GM12878 (cell line): ENCODE measurements at regions not wholly inside any gene's neighbourhood (a gene's known extent, or its start where the extent isn't known, plus 50 kb on each side); places are given as distances from the start of the nearest gene placed in this dataset.

ENCODE experiments used
- ATAC-seq: fragments of 200-7000 bp; cut with Tn5 transposase; 3 replicates; pipeline ENCODE4 v1.9.1; 2020; ENCODE audit warnings: mild to moderate bottlenecking, moderate library complexity
- BruUV-seq: library from RNA; stranded (reverse); fragments of 400-500 nt; replicated peaks from 2 replicates; lab custom pipeline; 2021; lab: Mats Ljungman, UMichigan
- CTCF ChIA-PET: fragments of 300-600 bp; sonication (Branson Sonifier 250); formaldehyde crosslinking; extraction: SDS; loops from one replicate; lab custom pipeline; 2021; ENCODE audit warnings: inconsistent platforms; lab: Yijun Ruan, JAX
- POLR2A ChIA-PET: fragments of 350-600 bp; formaldehyde crosslinking; extraction: SDS; loops from one replicate; lab custom pipeline; 2021; ENCODE audit warnings: inconsistent platforms; lab: Charles Lee
- RAD21 ChIA-PET: fragments of 300-600 bp; sonication (Branson Sonifier 250); formaldehyde crosslinking; loops from one replicate; lab custom pipeline; 2023; ENCODE audit warnings: antibody characterized with exemption; ENCODE audit not compliant: unreplicated experiment; lab: Charles Lee
- SMC1A ChIA-PET: fragments of 300-600 bp; sonication (Branson Sonifier 250); formaldehyde crosslinking; loops from one replicate; lab custom pipeline; 2023; ENCODE audit not compliant: unreplicated experiment, uncharacterized antibody; lab: Charles Lee
- DNase-seq: peaks from one replicate; pipeline ENCODE4 v3.0.0-alpha.2; 2011; ENCODE audit warnings: low read depth, low spot score
- FAIRE-seq: peaks from 3 replicates; lab custom pipeline; 2011; peaks lifted over from hg19 to GRCh38; lab: Jason Lieb, UNC
- H2AFZ ChIP-seq: 2 replicates; pipeline ENCODE4 v1.6.0; 2011; ENCODE audit warnings: low read depth, low read length, control low read depth; ENCODE audit not compliant: control insufficient read depth
- H3K27ac ChIP-seq: 2 replicates; pipeline ENCODE4 v1.5.1; 2011; ENCODE audit warnings: control low read depth; ENCODE audit not compliant: control insufficient read depth, insufficient read depth
- H3K27me3 ChIP-seq, 2 experiments: replicated peaks in 1 of 2; 2 replicates each; pipeline versions ENCODE4 v1.6.0 to v1.6.1; 2011; ENCODE audit warnings: low read length in 1 of 2; ENCODE audit not compliant: control insufficient read depth in 2 of 2, insufficient read depth in 2 of 2
- H3K36me3 ChIP-seq, 2 experiments: 2 replicates each; pipeline ENCODE4 v1.5.1; 2011; ENCODE audit warnings: low read length in 1 of 2; ENCODE audit not compliant: control insufficient read depth in 2 of 2, insufficient read depth in 2 of 2
- H3K4me1 ChIP-seq: 2 replicates; pipeline ENCODE4 v1.6.1; 2011; ENCODE audit warnings: mild to moderate bottlenecking, low read length, moderate library complexity, mixed read lengths; ENCODE audit not compliant: control insufficient read depth, insufficient read depth
- H3K4me2 ChIP-seq: 2 replicates; pipeline ENCODE4 v1.6.0; 2011; ENCODE audit warnings: control low read depth; ENCODE audit not compliant: control insufficient read depth, insufficient read depth
- H3K4me3 ChIP-seq: fragments of 200-600 bp; sonication (generic); 2 replicates; pipeline ENCODE4 v1.5.1; 2016
- H3K79me2 ChIP-seq: 2 replicates; pipeline ENCODE4 v1.6.0; 2011; ENCODE audit warnings: low read length; ENCODE audit not compliant: control insufficient read depth, insufficient read depth
- H3K9ac ChIP-seq: 2 replicates; pipeline ENCODE4 v1.8.0; 2011; ENCODE audit warnings: low read length, control low read depth, mixed read lengths; ENCODE audit not compliant: control insufficient read depth, insufficient read depth
- H3K9me3 ChIP-seq: replicated peaks from 3 replicates; pipeline ENCODE4 v1.5.1; 2011; ENCODE audit warnings: mild to moderate bottlenecking, low read length; ENCODE audit not compliant: control insufficient read depth, insufficient read depth
- H4K20me1 ChIP-seq: 2 replicates; pipeline ENCODE4 v1.6.0; 2011; ENCODE audit not compliant: control insufficient read depth, insufficient read depth
- ETV6 ChIP-seq, 2 experiments: fragments of 450-650 bp in 1 of 2; IDR thresholded peaks in 1 of 2; conservative IDR thresholded peaks in 1 of 2; 2 replicates each; pipeline ENCODE4 v1.6.1; 2014; ENCODE audit warnings: antibody characterized with exemption in 1 of 2, borderline replicate concordance in 1 of 2, low read depth in 1 of 2, mild to moderate bottlenecking in 1 of 2, moderate library complexity in 1 of 2
- GABPA ChIP-seq: IDR thresholded peaks from 2 replicates; pipeline ENCODE4 v1.6.1; 2014; ENCODE audit warnings: antibody characterized with exemption, low read depth, mild to moderate bottlenecking, inconsistent platforms
- JUND ChIP-seq: IDR thresholded peaks from 2 replicates; pipeline ENCODE4 v1.6.1; 2012; ENCODE audit warnings: low read depth, mild to moderate bottlenecking, low read length, improper control_type of control experiment, moderate library complexity
- RELA ChIP-seq: fragments of 450-650 bp; IDR thresholded peaks from 2 replicates; pipeline ENCODE4 v1.8.0; 2014; ENCODE audit warnings: borderline replicate concordance; ENCODE audit not compliant: partially characterized antibody
- SIN3A ChIP-seq: IDR thresholded peaks from 2 replicates; pipeline ENCODE4 v1.6.1; 2012; ENCODE audit warnings: low read depth, low read length, improper control_type of control experiment
- SREBF2 ChIP-seq: IDR thresholded peaks from 2 replicates; pipeline ENCODE4 v1.6.1; 2012; ENCODE audit warnings: mild to moderate bottlenecking, low read length
- STAT3 ChIP-seq: IDR thresholded peaks from 2 replicates; pipeline ENCODE4 v1.6.1; 2011; ENCODE audit warnings: low read depth, low read length, improper control_type of control experiment
- WGBS: methylation state at CpG from one replicate; pipeline ENCODE4 v1.1.6; 2016; ENCODE audit warnings: low lambda C conversion rate; ENCODE audit not compliant: insufficient replicate concordance, insufficient coverage; ENCODE audit errors: missing lambda C conversion rate; 5-methylcytosine and 5-hydroxymethylcytosine counted together
- in situ Hi-C: fragments of 300-500 bp; cut with MboI; formaldehyde crosslinking; loops from 9 replicates; pipeline ENCODE4 v1.14.3; 2018; ENCODE audit warnings: mixed read lengths
- intact Hi-C: fragments of 100-400 bp; cut with micrococcal nuclease; formaldehyde crosslinking; loops from one replicate; pipeline ENCODE4 v1.14.2; 2022; ENCODE audit not compliant: unreplicated experiment
- TF ChIP-seq, protein P1 (sequence below): fragments of 450-650 bp; IDR thresholded peaks from 2 replicates; pipeline ENCODE4 v1.6.1; 2017; ENCODE audit warnings: mild to moderate bottlenecking, moderate library complexity
- TF ChIP-seq, protein P2 (sequence below): IDR thresholded peaks from 2 replicates; pipeline ENCODE4 v1.6.1; 2011; ENCODE audit warnings: borderline replicate concordance, low read depth, mild to moderate bottlenecking, moderate library complexity, low read length; ENCODE audit not compliant: insufficient read depth, poor library complexity, severe bottlenecking

DNA sequence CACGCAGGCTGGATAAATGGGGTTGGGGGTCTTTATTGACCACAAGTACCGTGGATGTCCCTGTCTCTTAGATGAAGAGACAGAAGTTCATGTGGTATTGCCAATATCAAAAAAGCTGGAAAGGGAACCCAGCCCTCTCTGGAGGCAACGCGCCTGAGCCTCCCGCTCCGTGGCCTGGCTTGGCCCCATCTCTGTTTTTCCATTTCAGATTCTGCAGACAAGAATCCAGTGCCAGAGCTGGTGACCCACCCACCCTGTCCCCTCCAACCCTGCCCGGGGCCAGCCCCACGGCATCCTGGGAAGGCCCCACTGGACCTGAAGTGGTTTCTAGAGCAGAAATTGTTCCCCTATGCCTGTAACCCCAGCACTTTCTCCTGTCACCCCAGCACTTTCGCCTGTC is 57.7 kb downstream of the PTPRS start:
- ATAC-seq, result no peak
- Histone ChIP-seq H3K4me3 (no peak overlapping the region), H3K9ac (no peak overlapping the region), H3K4me1 (peaks cover 11% of the 10 kb centered on the region), H3K79me2 (no peaks in the 10 kb centered on the region), H3K36me3 (peaks cover 0 to 2% of the 10 kb centered on the region in 2 experiments; a peak in 1 of 4 replicates), H4K20me1 (no peaks in the 10 kb centered on the region), H2AFZ (no peak overlapping the region), H3K9me3 (no peaks in the 10 kb centered on the region; the same call in 2 of the 3 replicates), H3K4me2 (no peak overlapping the region), H3K27ac (no peak overlapping the region), H3K27me3 (no peaks in the 10 kb centered on the region)
- intact Hi-C loops, result loop anchor here (10.0 kb wide), 1 partner anchor 52 kb away; no protein-coding TSS in a partner anchor
- RAD21 ChIA-PET, result no interaction called here
- DNase-seq, result no peak
- WGBS, result 46% methylated on average over 9 of the region's 9 CpGs
- POLR2A ChIA-PET, result no interaction called here
- in situ Hi-C loops, result no loop called here
- SMC1A ChIA-PET, result interaction anchor here (1.4 kb wide), 1 partner anchor 39 kb away, joined by 4 read pairs; no protein-coding TSS in a partner anchor
- CTCF ChIA-PET, result no interaction called here
- FAIRE-seq, result no peak
- no TSS peak for BruUV-seq
- TF ChIP-seq, protein P1, sequence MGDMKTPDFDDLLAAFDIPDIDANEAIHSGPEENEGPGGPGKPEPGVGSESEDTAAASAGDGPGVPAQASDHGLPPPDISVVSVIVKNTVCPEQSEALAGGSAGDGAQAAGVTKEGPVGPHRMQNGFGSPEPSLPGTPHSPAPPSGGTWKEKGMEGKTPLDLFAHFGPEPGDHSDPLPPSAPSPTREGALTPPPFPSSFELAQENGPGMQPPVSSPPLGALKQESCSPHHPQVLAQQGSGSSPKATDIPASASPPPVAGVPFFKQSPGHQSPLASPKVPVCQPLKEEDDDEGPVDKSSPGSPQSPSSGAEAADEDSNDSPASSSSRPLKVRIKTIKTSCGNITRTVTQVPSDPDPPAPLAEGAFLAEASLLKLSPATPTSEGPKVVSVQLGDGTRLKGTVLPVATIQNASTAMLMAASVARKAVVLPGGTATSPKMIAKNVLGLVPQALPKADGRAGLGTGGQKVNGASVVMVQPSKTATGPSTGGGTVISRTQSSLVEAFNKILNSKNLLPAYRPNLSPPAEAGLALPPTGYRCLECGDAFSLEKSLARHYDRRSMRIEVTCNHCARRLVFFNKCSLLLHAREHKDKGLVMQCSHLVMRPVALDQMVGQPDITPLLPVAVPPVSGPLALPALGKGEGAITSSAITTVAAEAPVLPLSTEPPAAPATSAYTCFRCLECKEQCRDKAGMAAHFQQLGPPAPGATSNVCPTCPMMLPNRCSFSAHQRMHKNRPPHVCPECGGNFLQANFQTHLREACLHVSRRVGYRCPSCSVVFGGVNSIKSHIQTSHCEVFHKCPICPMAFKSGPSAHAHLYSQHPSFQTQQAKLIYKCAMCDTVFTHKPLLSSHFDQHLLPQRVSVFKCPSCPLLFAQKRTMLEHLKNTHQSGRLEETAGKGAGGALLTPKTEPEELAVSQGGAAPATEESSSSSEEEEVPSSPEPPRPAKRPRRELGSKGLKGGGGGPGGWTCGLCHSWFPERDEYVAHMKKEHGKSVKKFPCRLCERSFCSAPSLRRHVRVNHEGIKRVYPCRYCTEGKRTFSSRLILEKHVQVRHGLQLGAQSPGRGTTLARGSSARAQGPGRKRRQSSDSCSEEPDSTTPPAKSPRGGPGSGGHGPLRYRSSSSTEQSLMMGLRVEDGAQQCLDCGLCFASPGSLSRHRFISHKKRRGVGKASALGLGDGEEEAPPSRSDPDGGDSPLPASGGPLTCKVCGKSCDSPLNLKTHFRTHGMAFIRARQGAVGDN, result no peak
- TF ChIP-seq SREBF2 (no peak), ETV6 (conservative IDR thresholded peaks at IDR 0.05 in 1 of 2, IDR thresholded peaks at IDR 0.05 in 1 of 2; ENCODE audit: borderline replicate concordance in 1 of 2, low read depth in 1 of 2) (no peak), RELA (no peak), JUND (no peak), GABPA (no peak), STAT3 (no peak), SIN3A (no peak)
- TF ChIP-seq, protein P2, sequence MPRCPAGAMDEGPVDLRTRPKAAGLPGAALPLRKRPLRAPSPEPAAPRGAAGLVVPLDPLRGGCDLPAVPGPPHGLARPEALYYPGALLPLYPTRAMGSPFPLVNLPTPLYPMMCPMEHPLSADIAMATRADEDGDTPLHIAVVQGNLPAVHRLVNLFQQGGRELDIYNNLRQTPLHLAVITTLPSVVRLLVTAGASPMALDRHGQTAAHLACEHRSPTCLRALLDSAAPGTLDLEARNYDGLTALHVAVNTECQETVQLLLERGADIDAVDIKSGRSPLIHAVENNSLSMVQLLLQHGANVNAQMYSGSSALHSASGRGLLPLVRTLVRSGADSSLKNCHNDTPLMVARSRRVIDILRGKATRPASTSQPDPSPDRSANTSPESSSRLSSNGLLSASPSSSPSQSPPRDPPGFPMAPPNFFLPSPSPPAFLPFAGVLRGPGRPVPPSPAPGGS, result no peak
